Kidney (tissue), 13 donors: ENCODE measurements at regions not wholly inside any gene's neighbourhood (a gene's known extent, or its start where the extent isn't known, plus 50 kb on each side); places are given as distances from the start of the nearest gene placed in this dataset.

Experiments used
- DNase-seq, 5 donors: peaks; one replicate each; pipeline ENCODE4 v3.0.0-alpha.2; 2013 to 2020
- FAIRE-seq: peaks from 2 replicates; lab custom pipeline; 2012; peaks lifted over from hg19 to GRCh38; lab: Jason Lieb, UNC
- H3K27ac ChIP-seq, 2 donors: one replicate each; pipeline ENCODE4 v1.7.0; 2013; ENCODE audit warnings: low read depth in 2 of 2, low read length in 2 of 2, inconsistent platforms in 1 of 2
- H3K27me3 ChIP-seq: one replicate; pipeline ENCODE4 v1.7.1; 2013; ENCODE audit warnings: low read length, inconsistent platforms; ENCODE audit not compliant: control insufficient read depth, insufficient read depth
- H3K36me3 ChIP-seq, 3 donors: one replicate each; pipeline versions ENCODE4 v1.7.0 to v1.7.1; 2013; ENCODE audit warnings: low read length in 3 of 3, control low read depth in 1 of 3, inconsistent platforms in 1 of 3; ENCODE audit not compliant: insufficient read depth in 3 of 3, control insufficient read depth in 2 of 3
- H3K4me1 ChIP-seq, 3 donors: one replicate each; pipeline versions ENCODE4 v1.7.0 to v1.7.1; 2013; ENCODE audit warnings: low read length in 3 of 3, inconsistent platforms in 1 of 3, low read depth in 1 of 3; ENCODE audit not compliant: control insufficient read depth in 2 of 3, insufficient read depth in 2 of 3
- H3K4me3 ChIP-seq, 3 donors: one replicate each; pipeline versions ENCODE4 v1.7.0 to v1.8.1; 2013; ENCODE audit warnings: low read length in 3 of 3, control low read depth in 1 of 3, inconsistent platforms in 1 of 3
- H3K9ac ChIP-seq, 3 donors: one replicate each; pipeline versions ENCODE4 v1.7.0 to v1.7.1; 2013; ENCODE audit warnings: low read length in 3 of 3, control low read depth in 1 of 3, inconsistent platforms in 1 of 3
- H3K9me3 ChIP-seq, 3 donors: one replicate each; pipeline versions ENCODE4 v1.7.0 to v1.7.1; 2013; ENCODE audit warnings: low read length in 3 of 3, control low read depth in 1 of 3, inconsistent platforms in 1 of 3; ENCODE audit not compliant: control insufficient read depth in 2 of 3, insufficient read depth in 1 of 3
- CTCF ChIP-seq: IDR thresholded peaks from 3 replicates; pipeline ENCODE4 v1.5.1; 2012; ENCODE audit warnings: mild to moderate bottlenecking, moderate library complexity, borderline replicate concordance; ENCODE audit not compliant: insufficient read depth; ENCODE audit errors: extremely low read depth
- intact Hi-C: fragments of 100-400 bp; cut with DNase I; formaldehyde crosslinking; loops from one replicate; pipeline ENCODE4 v1.11.1; 2022
- donor health status: control.
- donor health status: control.
- donor health status: control.
- donor health status: control.
- donor health status: control.
- donor health status: DM: yes; HTN: yes; CAD: no.
- donor health status: Normal renal cell carcinoma (clear cell type).

GRCh38 chr2:51243892-51244535 lies 212.1 kb upstream of the NRXN1 start:
- Histone ChIP-seq H3K9ac (no peak overlapping the region), H3K9me3 (no peaks in the 10 kb centered on the region), H3K27ac (no peak overlapping the region), H3K36me3 (no peaks in the 10 kb centered on the region), H3K4me1 (no peaks in the 10 kb centered on the region), H3K4me3 (no peak overlapping the region), H3K27me3 (no peaks in the 10 kb centered on the region)
- DNase-seq (no peak), FAIRE-seq (no peak)
- intact Hi-C loops, result no loop called here
- TF ChIP-seq CTCF, result no peak

- no peak for FAIRE-seq
- intact Hi-C loops, result no loop called here
- no peaks in the 10 kb centered on the region for H3K27me3 ChIP-seq
These were observed 205.8 kb upstream of the NRXN1 start for GRCh38 chr2:51237626-51238271.

GRCh38 chr2:51232027-51232426 lies 200.1 kb upstream of the NRXN1 start:
- no peaks in the 10 kb centered on the region for H3K27me3 ChIP-seq
- no peak overlapping the region for H3K27ac ChIP-seq
- no peaks in the 10 kb centered on the region for H3K9me3 ChIP-seq
- DNase-seq (no peak), FAIRE-seq (no peak)
- H3K4me1 ChIP-seq, result no peaks in the 10 kb centered on the region
- no peak for TF ChIP-seq CTCF
- H3K9ac ChIP-seq, result no peak overlapping the region
- intact Hi-C loops, result no loop called here
- no peaks in the 10 kb centered on the region for H3K36me3 ChIP-seq
- no peak overlapping the region for H3K4me3 ChIP-seq

More at GRCh38 chr2:51237626-51238271, 205.8 kb upstream of the NRXN1 start:
- no peak for TF ChIP-seq CTCF
- no peak for DNase-seq
- H3K9me3 ChIP-seq, result no peaks in the 10 kb centered on the region
- H3K4me3 ChIP-seq, result no peak overlapping the region
- no peaks in the 10 kb centered on the region for H3K36me3 ChIP-seq
- no peaks in the 10 kb centered on the region for H3K4me1 ChIP-seq
- H3K27ac ChIP-seq, result no peak overlapping the region
- H3K9ac ChIP-seq, result no peak overlapping the region
